ENCODE measurements at regions not wholly inside any gene's neighbourhood (a gene's known extent, or its start where the extent isn't known, plus 50 kb on each side); places are given as distances from the start of the nearest gene placed in this dataset.
A peak's percentile ranks its signal among the peaks of the same experiment; 100 is the strongest.

DNA sequence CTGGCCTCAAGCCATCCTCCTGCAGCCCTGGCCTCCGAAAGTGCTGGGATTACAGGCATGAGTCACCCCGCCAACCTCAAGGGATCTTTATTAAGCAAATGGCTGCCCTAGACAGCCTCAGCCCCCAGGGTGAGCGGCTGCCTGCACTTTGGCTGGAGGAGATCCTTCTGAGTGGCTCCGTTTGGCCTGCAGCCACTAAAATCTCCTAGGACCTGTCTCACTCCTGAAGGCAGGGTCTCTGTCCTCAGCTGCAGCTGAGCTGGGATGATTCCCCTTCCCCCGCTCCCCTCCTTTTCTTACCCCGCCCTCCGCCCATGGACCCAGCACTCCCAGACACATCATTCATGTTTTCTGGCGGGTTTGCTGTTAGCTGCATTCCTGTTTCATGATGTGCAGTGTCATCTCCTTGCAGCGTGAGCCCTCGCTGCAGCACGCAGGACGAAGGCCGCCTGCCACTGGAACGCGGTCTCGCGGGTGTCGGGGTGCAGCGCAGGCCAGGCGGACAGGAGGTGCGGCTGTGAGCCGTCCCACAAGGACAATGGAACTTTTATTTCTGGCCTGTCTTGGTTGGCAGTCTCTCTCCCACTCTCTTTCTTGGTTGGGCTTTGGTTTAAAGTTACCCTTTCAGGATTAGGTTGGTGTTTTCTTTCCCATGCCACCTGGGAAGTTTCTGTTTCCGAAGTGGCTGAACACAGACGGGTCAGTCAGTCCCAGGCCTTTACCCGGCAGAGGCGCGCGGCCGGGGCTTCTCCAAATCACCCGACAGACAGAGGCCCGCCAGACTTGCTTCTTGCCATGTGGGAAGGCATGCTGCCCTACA is 137.1 kb downstream of the FOXD1 start:
- peak; percentile 8 for DNase-seq (ENCODE audit: low spot score)

DNA sequence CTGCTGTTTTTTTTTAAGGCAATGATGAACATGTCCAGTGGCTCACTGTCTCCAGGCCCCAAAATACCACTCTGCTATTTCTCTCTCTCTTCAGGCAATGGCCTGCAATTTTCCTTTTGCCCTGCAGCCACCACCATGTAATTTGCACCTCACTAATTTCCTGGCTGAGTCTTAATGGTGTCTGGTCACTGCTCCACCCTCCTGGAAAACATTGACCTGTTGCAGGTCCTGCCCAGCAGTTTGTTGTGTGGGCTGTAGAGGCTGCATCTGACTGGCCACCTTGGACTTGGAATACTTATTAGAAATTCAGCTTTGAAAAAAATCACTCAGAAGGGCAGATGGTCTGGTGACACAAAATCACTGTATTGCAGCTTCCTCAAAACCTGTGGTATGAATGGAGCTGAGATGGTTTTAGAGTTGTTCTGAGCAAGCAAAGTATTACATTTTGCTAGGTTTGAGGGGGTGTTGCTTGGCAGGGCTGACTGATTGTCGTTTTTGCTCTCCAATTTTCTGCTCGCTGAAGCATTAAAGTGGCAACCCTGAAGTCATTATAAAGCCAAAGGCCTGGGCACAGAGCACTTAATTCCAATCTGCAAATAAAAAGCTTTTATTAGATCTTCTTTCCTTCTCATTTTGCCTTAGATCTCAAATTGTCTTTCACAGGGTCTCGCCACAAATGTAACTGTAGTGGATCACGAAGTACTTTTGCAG is 134.8 kb downstream of the TMEM174 start:
- no peak for DNase-seq (ENCODE audit: low spot score)

- no peak for DNase-seq (ENCODE audit: low spot score)
These were observed 133.8 kb downstream of the TMEM174 start for GRCh38 chr5:73306741-73307275.

DNA sequence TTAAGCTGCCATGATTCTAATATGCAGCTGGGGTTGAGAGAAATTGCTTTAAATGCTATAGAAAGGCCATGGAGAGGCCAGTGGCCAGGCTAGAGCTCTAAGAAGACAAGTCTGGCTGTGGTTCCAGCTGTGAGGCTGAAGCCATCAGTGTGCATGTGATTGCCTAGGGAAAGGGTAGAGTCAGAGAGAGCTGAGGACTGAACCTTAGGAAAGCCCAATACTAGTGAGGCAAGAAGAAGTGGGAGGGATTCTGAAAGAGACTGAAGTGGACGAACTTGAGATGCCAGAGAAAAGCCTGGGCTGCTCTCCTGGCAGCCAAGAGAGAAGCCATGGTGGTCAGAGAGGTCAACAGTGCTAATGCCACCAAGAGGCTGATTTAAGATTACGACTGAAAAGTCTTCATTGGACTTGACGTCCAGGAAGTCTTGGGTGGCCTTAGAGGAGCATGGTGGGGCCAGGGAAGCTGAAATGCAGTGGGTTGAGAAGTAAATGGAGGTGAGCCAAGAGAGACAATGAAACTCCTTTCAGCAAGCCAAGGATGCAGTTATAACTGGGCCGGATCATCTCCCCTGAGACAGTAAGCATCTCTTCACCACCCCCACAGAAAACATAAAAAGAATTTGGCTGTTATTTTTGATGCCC is 133.2 kb downstream of the TMEM174 start:
- no peak for DNase-seq (ENCODE audit: low spot score)

GRCh38 chr5:73305386-73305785 is 132.4 kb downstream of the TMEM174 start:
- no peak for DNase-seq (ENCODE audit: low spot score)

- DNase-seq (ENCODE audit: low spot score): no peak
These were observed 131.4 kb downstream of the TMEM174 start for GRCh38 chr5:73304381-73304780.

DNA sequence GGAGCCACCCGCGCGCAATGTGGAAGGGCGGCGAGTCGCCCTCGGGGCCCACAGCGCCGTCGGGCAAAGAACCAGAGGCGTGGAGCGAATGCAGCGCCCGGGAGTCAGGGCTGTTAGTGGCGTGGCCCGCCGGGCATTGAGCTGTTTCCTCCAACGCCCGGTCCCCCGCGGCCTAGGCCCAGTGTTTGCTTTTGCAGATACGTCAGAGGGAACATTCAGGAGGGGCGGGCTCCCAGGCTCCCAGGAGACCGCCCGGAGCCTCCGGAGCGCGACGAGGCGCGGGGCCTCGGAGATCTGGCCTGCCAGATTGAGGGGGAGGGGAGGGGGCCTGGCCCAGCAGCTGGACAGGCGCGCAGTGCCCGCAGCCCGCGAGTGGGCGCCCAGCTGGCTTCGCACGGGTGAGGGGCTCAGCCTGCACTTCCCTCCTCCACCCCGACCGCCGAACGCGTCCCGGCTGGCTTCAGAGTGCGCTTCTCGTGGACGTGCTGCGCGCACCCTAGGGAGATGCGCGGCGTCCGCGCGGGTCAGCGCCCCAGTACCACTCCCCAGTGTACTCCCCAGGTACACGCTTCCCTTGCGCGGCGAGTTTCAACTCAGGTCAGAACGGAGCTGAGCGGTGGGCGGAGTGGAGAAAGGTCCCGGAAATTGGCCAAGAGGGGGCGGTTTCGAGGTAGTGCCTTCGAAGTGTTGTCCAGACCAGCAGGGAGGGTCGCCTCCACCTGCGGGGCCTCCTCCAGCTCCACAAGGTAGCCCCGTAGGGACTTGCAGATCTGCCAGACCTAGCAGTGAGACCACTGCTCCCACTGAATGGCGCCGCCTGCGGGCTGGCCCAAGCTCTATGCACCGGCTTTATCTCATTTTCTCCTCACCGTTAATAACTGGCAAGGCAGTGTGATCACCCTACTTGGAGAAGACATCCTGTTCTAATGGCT is 130.4 kb downstream of the TMEM174 start:
- no peak for DNase-seq (ENCODE audit: low spot score)

DNA sequence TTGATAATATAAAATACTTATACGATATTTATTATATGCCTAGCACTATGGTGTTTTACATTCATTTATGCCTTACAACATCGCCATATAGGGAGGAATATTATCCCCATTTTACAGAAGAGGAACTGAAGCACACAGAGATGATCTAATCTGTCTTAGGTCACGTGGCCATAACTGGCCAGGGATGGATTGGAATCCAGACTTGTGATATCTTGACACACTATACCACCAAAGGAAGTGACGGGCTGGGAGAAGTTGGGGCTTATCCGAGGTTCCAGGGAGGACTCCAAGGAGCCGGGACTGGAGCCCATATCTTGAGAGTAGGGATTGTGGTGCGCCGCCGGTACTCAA is 129.8 kb downstream of the TMEM174 start:
- DNase-seq (ENCODE audit: low spot score): no peak

DNA sequence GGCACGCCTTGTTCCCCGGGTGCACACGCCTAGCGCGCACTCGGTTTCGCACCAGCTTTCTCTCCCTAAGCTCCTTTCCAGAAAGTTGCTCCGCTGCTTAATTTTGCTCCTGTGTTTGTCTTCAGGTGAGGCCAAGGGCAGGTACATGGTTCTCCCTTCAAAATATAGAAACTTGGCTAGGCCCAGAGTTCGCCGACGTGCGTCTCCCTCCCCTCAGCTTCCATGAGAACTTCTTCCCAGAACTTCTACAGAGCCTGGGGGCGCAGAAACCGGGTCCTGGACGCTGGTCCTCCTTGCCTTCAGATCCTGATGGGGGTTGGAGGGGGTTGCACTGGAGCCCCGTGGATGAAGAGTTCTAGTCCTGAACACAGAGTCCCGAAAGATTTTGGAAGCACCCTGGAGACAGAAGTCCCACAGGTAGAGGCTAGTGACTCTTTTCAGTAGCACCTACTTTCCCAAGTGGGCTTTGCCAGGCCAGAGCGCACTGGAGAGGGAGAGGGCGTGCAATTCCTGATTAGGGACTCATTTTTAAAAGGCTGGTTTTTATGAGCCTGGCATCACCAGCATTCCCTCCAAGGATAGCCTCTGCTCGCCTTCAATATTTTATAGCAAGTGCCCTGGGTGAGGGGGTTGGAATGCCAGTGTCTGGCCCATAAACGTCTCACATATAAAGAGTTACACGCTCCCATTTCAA is 128.4 kb downstream of the TMEM174 start:
- DNase-seq (ENCODE audit: low spot score): no peak

DNA sequence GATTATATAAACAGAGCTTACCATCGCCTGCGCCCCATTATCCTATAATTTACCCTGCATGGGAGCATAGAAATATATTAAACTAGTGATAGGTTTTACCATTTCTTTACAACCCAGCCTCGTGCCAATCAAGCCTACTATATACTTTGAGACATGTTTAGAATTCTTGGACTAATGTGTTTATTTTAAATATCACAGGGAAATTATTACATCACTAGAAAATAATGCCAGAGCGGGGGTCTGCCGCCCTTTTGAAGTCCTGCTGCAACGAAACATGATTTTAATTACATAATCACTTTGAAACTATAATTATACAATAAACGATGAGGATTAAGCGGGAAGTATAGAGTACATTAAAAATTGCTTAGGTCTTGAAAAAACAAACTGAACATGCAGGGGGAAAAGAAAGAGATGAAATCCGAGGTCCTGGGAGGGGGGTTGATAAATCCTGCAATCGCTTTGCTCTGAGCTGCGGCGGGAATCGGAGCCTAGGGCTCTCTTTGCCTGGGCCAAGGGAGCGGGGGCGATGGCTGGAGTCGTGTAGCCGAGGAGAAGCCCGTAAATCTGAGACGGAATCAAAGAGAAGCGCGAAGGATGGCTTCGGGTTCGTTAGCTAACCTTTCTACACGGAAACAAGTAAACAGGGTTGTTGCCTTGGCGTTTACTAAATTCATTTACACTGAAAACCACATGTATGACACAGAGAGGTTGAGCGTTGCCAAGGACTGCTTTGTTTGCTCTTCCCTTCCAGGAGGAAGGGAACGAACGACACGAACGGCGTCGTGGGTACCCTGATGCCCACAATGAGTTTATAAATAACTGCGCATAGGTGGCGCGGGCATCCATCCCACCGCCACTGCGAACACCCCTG is 127.6 kb downstream of the TMEM174 start:
- no peak for DNase-seq (ENCODE audit: low spot score)

DNA sequence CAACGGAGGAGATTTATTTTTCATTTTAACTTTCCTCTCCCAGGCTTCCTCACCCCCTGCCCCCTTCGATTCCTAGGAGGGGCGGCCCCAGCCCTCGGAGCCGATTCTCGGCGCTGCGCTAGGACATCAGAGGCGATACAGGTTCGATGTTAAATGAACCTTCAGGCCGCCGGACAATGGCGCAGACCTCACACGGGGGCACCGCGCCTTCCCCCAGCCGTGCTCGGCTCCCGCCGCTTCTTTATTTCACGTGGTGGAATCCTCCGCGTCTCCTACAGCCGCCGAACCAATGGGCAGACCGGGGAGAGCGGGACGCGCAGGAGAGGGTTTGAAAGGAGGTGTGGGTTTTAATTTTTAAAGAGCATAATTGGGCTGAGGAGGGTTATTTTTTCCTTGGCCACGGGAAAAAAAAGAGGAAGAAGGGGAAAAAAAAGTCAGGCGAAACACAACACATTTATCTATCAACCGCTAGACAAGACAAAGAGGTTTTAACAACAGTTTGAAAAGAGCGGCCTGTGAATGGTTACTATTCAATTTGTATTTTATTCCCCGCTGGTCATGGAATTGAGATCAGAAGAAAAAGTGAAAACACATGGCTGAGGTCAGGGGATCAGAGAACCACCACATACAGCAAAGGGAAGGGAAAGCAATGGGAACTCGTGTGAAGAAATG is 126.8 kb downstream of the TMEM174 start:
- DNase-seq (ENCODE audit: low spot score): no peak

GRCh38 chr5:73298772-73299630 is 126.0 kb downstream of the TMEM174 start:
- DNase-seq (ENCODE audit: low spot score): no peak

DNA sequence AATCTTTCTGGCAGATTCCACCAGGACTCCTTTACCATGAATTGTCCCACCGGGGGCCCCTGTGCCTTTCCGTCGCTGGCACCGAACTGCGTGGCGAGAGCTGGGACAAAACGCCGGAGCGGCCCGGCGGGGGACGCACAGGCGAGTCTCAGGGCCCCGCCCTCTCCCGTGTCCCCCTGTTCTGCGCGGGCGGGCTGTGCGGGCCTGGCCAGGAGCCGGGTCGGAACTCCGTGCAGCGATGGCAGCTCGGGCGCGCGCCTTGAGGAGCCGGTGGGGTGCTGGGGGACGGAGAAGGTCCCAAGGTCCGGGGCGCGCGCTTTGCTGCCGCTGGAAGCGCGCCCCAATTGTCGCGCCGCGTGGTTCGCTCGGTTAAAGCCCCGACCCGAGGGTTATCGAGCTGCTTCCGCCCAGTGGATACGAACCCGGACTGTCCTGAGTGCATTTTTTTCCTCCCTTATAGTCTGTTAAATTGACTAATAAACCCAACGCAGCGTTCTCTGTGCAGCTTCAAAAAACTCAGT is 125.3 kb downstream of the TMEM174 start:
- DNase-seq (ENCODE audit: low spot score): no peak

DNA sequence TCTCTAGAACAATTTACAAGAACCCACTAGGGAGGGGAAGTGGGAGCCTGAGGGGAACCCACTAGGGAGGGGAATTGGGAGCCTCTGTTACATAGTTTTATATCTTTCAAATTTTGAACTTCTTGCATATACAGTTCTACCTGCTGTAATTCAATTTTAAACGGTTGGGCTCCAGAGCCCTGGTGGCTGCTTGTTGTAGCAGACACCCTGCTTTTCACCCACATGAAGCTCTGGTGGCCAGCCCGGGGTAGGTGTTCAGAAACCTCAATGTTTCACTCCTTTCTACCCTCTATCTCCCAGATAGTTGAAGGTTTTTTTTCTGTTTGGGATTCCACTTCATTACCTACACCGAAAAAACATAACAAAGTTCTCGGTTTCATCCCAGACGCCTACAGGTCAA is 124.4 kb downstream of the TMEM174 start:
- no peak for DNase-seq (ENCODE audit: low spot score)

DNA sequence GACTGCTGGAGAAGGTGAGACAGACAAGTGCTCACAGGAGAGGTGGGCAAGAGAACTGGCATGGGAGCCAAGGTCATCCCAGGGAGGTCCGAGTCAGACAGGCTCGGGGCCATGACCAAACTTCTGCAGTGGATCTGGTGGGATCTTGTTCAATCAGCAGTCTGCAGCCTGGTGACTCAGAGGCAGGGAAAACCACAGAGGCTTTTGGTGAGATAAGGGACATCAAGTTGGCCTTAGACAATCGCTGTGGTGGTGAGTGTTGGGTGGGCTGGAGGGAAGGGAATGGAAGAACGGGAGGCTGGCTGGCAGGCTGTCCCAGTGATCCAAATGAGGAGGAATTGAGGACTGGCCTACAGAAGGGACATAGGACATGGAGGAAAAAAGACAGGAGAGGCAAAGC is 123.8 kb downstream of the TMEM174 start:
- peak; percentile 10 for DNase-seq (ENCODE audit: low spot score)

GRCh38 chr5:73295921-73296320 is 122.9 kb downstream of the TMEM174 start:
- no peak for DNase-seq (ENCODE audit: low spot score)

DNA sequence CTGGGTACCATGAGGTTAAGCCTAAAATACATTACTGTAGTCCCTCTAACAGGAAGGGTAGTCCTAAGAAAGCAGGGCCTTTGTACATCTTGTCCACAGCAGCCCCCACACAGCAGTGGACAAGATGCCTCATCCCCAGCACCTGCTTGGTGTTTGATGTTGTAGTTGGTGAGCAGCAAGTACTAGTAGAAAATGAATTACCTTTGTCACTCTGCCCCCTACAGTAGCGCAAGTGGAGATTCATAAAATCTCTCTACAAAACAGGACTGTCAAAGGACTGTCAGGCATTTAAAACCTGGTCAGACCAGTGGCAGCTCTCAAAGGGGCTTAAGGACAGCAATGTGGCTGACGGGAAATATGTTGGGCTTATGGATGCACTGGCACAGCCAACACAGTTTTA is 122.5 kb downstream of the TMEM174 start:
- no peak for DNase-seq (ENCODE audit: low spot score)

DNA sequence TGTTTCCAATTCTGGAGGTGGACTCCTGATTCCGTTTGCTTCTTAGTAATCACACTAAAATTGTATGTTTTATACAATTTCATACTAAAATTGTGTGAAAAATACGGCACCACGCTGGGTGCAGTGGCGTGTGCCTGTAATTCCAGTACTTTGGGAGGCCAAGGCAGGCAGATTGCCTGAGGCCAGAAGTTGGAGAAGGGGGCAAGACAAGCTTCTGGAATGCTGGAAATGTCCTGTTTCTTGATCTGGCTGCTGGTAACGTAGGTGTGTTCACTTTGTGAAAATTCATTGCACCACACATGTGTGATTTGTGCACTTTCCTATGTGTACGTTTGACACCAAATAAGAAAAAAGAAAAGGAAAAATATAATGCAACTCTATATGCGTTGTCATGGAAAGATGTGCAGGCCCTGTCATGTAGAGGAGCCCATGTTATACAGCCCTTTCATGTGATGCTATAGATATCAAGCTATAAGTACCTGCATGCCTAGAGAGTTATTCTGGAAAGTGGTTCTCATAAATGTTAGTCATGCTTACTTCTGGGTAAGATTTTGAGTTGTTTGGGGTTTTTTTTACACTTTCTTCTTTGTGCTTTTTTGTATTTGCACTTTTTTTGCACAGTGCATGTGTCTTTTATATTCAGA is 119.9 kb downstream of the TMEM174 start:
- DNase-seq (ENCODE audit: low spot score): no peak

Measured in SW480 (cell line).